ENCODE measurements at regions not wholly inside any gene's neighbourhood (a gene's known extent, or its start where the extent isn't known, plus 50 kb on each side); places are given as distances from the start of the nearest gene placed in this dataset.
A peak's percentile ranks its signal among the peaks of the same experiment; 100 is the strongest.
"Not testable (repeated sequence)": the region's sequence is repeated elsewhere in the genome, so short reads cannot be mapped to it uniquely, and the experiment has no call there.

GRCh38 chr20:40309731-40310130 is 379.3 kb downstream of the MAFB start:
- no peak for DNase-seq

GRCh38 chr20:40307997-40308396 is 381.0 kb downstream of the MAFB start:
- DNase-seq = no peak

DNA sequence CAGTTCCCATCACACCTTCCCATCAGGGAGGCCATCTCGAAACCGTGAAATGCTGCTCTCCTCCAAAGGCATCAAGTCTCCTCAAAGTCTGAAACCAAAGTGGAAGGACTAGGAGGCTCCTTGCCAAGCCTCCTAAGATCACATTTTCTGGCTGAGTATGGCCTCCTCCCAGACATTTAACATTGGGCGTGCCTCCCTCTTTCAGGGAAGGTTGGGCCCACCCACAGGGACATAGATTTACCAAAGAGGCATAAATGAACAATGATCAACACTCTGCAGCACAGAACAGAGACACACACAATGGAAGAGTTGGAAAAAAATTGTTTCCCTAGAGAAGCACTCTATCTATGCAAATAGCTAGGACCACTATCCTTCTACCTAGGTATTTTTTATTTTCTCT is 381.8 kb downstream of the MAFB start:
- DNase-seq = no peak

DNA sequence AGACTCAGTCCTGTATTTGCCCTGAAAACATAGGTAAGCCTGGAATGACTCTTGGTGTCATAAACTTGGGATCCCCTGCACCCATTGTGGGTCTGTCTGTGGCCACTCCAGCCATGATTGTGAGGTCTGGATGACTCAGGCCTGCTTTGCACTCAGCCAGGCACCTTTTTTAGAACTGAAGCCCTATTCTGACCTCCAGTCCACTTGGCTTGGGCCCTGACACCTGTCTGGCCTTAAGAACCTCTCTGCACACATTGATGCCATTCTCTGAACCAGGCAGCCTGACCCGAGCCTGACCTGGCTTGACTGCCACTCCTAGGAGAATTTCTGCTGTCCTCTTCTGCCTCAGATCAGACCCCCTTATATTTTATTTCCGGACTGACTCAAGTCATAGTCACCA is 383.7 kb downstream of the MAFB start:
- DNase-seq = no peak

GRCh38 chr20:40304119-40304613 is 384.9 kb downstream of the MAFB start:
- DNase-seq = no peak

DNA sequence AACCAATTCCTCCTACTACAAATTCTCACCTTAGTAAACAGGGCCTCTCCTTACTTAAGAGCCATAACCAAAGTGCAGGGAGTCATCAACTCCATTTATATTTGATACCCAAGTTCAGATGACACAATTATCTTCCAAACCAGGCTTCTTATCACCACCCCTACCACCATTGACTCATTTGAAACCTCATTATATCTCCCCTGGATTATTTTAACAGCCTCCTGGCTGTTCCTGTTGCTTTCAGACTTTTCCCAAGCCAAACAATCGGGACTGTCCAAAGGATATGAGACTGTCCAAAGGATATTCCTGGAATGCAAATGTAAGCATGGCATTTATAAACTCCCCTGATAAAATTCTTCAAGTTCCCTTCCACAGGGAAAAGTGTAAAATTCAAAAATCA is 394.3 kb downstream of the MAFB start:
- no peak for DNase-seq

DNA sequence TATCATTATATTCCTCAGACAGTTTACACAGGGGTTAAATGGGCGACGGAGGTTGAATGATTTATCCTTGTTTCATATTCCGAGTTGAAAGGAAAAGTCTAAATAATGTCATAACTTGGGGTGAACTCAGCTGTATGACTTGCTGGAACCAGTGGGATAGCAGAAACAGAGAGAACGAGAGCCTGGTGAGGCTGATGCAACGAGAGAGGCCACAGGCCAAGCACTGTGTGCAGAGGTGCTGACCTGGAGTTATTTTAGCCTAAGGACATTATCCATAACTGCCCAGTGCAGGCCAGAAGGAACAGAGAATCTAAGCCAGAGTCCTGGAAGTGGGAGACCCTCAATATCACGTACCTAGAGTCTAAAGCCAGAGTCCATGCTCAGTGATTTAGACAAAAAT is 394.9 kb downstream of the MAFB start:
- no peak for DNase-seq

- DNase-seq = no peak
Measured at GRCh38 chr20:40293740-40294139, 395.3 kb downstream of the MAFB start.

- DNase-seq = no peak
Measured at GRCh38 chr20:40291493-40292135, 397.4 kb downstream of the MAFB start.

- DNase-seq = no peak
Measured at GRCh38 chr20:40287683-40288082, 401.4 kb downstream of the MAFB start.

DNA sequence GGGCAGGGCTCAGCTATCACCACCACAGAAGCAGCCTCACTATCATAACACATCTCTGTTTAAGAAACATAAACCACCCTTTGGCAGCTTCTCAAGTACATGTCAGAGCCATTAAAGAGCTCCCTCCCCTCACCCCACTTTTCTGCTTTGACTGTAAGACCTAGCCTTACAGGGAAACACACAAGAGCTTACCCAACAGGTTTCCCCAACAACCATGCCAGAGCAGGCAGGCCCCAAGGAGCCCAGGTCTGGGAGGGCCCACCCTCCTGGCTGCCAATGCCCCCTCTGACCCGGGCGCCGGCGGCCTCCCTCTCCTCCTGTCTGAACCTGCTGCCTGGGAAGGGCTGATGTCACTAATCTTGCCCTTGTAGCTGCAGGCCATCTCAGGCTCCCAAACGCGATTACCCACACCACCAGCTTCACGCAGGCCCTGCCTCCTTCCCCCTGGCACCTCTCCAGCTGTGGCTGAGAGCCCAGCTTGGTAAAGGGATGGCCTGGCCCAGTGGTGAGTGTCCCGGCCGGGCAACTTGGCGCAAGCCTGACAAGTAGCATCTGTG is 402.0 kb downstream of the MAFB start:
- no peak for DNase-seq

DNA sequence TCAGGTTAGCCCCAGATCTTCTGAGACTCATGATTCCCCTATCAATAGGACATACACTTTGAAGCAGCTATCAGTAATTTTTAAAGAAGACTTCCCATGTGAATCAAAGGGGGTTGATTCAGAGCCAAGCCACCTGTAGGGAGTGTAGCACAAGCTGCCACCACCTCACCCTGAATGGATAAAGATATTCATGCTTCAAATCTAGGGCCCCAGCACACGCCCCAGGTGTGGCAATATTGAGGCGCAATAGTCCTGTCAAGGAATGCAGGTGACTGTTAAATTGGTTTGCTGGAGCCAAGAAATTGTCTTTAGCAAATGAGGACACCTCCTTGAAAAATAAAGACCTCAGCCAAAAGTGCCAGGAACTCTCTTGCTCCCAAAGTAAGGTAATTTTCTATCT is 404.4 kb downstream of the MAFB start:
- DNase-seq = no peak

DNA sequence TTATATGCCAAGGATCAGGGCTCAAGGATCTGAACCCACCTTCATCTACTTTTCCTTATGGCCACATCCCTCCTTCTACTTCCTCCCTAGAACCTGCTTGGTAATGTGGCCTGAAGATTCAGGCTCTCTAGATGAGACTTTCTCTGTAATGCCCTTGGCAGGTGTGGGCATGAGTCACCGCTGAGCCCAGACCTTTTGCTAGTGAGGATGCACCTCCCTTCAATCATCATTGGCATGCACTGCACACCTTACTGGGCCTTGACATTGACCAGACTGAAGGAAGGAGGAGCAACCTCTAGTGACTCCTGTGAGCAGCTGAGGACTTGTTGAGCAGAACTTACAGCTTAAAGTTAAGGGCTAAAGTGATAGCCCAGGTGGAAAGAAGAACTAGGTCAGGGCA is 405.3 kb downstream of the MAFB start:
- no peak for DNase-seq

- DNase-seq = no peak
Measured at GRCh38 chr20:40282941-40283340, 406.1 kb downstream of the MAFB start.

- no peak for DNase-seq
Measured at GRCh38 chr20:40282541-40282940, 406.5 kb downstream of the MAFB start.

- DNase-seq = no peak
Measured at GRCh38 chr20:40280616-40281015, 408.4 kb downstream of the MAFB start.

GRCh38 chr20:40279390-40279789 is 409.6 kb downstream of the MAFB start:
- peak; percentile 25 for DNase-seq

GRCh38 chr20:40278673-40279072 is 410.4 kb downstream of the MAFB start:
- DNase-seq = no peak

- no peak for DNase-seq
Measured at GRCh38 chr20:40276301-40276700, 412.7 kb downstream of the MAFB start.

DNA sequence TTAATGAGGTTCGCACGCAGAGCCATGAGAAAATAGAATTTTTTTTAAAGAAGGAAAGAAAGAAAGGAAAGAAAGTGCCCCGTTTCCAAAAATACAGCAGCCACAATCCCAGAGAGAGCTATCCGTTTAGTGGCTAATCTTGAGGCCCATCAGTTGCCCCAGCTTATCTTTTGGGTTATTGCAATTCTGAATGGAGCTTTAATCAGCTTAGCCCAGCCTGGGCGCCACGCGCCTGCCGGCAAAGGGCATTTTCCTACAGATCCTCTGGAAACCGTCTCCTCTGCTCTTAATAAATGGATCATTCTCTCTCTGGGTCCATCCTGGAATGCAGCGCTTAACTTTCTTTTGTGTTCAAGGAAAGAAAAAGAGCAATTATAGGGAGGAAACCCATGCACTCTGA is 413.3 kb downstream of the MAFB start:
- no peak for DNase-seq

DNA sequence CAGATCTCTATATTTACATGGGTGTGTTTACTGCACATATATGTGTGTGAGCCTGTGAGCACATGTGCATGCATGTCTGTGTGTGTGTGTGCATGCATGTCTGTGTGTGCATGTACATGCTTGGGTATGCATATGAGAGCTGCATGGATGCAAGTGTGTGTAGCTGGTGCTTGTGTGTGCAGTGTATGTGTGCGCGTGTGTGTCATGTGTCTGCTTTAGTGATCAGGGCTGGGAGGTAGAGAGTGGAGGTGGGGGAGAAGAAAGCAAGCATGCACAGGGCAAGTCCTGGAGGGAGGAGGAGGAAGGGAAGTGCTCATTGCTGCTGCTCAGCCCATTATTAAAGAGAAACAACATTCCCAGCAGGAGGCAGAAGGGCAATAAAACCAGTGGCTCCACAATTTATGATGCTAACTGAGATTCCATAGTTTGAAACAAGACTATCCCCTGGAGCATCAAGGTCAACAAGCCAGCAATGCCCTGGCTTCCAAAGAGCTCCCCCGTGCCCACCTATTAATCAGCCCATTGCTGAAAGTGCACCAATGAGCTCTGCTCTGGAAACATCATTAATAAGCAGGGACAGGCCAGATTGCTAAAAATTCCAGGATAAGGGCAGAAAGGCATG is 414.0 kb downstream of the MAFB start:
- DNase-seq = no peak

DNA sequence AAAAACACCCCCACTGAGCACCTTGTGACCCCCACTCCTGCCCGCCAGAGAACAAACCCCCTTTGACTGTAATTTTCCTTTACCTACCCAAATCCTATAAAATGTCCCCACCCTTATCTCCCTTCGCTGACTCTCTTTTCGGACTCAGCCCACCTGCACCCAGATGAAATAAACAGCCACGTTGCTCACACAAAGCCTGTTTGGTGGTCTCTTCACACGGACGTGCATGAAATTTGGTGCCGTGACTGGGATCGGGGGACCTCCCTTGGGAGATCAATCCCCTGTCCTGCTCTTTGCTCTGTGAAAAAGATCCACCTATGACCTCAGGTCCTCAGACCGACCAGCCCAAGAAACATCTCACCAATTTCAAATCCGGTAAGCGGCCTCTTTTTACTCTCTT is 419.8 kb downstream of the MAFB start:
- not testable (repeated sequence) for DNase-seq

DNA sequence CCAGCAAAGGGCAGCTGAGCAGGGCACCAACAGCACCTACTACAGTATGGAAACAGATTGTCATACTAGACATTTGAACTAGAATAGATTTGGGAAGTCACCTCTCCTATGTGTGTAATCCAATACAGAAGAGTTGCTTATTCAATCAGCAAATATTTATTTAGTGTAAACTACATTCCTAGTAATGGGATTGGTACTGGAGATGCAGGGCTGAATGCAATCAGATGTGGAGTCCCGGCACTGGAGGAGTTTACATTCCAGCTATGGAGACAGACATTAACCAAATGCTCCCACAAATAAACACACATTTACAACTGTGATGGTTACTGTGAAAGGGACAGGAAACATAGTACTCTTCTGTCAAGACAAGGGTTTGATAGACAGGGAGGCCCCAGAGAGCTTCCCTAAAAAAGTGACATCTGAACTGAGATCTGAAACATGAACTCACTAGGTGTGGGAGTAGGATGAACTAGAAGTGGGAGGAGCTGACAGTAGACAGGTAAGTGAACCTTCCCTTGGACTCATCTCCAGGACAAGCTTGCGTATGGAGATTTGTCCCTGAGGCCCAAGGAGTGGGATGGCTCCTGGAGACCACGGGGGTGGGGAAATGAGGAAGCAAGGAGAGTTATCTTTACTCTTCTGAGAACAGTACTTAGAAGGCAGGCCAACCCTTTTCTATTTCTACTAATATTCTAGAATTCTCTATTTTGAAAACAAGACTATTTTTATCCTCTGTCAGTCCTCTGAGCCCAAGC is 420.5 kb downstream of the MAFB start:
- DNase-seq = no peak
